ENCODE measurements at regions not wholly inside any gene's neighbourhood (a gene's known extent, or its start where the extent isn't known, plus 50 kb on each side); places are given as distances from the start of the nearest gene placed in this dataset.

DNA sequence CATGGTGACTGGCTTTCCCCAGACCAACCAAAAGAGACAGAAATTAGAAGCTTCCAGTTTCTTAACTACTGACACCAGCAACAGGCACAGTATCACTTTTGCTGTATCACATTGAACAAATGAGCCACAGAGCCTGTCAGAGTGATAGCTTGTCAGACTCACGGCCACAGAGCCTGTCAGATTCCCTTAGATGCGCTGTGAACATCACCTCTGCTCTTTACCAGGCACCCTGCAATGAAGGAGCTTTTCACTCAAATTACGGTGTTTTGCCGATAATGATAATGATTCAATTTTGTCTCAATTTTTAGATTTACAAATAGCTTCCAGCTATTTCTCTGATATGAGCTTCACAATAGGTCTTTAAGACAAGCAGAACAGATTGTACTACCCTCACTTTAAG is 107.9 kb upstream of the GNG12 start:
- TF ChIP-seq, protein P1, sequence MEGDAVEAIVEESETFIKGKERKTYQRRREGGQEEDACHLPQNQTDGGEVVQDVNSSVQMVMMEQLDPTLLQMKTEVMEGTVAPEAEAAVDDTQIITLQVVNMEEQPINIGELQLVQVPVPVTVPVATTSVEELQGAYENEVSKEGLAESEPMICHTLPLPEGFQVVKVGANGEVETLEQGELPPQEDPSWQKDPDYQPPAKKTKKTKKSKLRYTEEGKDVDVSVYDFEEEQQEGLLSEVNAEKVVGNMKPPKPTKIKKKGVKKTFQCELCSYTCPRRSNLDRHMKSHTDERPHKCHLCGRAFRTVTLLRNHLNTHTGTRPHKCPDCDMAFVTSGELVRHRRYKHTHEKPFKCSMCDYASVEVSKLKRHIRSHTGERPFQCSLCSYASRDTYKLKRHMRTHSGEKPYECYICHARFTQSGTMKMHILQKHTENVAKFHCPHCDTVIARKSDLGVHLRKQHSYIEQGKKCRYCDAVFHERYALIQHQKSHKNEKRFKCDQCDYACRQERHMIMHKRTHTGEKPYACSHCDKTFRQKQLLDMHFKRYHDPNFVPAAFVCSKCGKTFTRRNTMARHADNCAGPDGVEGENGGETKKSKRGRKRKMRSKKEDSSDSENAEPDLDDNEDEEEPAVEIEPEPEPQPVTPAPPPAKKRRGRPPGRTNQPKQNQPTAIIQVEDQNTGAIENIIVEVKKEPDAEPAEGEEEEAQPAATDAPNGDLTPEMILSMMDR (IDR thresholded peaks at IDR 0.05), result no peak
- TF ChIP-seq POLR2A (IDR thresholded peaks at IDR 0.05), result no peak
